ENCODE measurements at regions not wholly inside any gene's neighbourhood (a gene's known extent, or its start where the extent isn't known, plus 50 kb on each side); places are given as distances from the start of the nearest gene placed in this dataset.

DNA sequence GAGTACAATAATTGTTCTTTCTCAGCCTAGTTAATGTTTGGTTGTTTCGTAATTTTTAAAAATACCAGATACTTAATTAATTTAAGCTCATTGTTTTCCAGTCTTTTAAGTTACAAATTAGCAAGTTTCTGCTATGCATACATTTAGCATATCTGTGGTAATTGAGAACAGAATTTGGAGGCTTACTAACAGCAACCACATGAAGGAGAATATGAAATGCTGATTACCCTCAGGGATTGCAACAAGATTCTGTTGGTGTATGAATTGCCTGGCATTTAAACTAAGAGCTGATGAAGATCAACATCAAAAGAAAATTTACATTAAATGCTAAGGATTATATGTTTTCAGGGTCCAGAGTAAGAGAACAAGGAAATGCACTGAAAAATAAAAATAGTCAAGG lies 580.0 kb upstream of the INTU start:
- no peak for TF ChIP-seq ZNF274 (IDR thresholded peaks at IDR 0.05; ENCODE audit: insufficient read depth, insufficient read length)
- no peak for TF ChIP-seq EZH2 (IDR thresholded peaks at IDR 0.05; ENCODE audit: borderline replicate concordance, control insufficient read depth, low read depth, low read length)
- no peak for TF ChIP-seq DPF2 (IDR thresholded peaks at IDR 0.05)
- no peak for TF ChIP-seq SIN3A (IDR thresholded peaks at IDR 0.05; ENCODE audit: low read depth, low read length)
- TF ChIP-seq, protein P1, sequence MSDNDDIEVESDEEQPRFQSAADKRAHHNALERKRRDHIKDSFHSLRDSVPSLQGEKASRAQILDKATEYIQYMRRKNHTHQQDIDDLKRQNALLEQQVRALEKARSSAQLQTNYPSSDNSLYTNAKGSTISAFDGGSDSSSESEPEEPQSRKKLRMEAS (IDR thresholded peaks at IDR 0.05; ENCODE audit: low read depth, low read length) = no peak
- no peak for TF ChIP-seq ZNF24 (IDR thresholded peaks at IDR 0.05)
- TF ChIP-seq SP1 (IDR thresholded peaks at IDR 0.05; ENCODE audit: low read depth, low read length) = no peak
- TF ChIP-seq PAX8 (IDR thresholded peaks at IDR 0.05) = no peak
- RAD21 ChIA-PET (ENCODE audit: unreplicated experiment) = no interaction called here
- DNase-seq (ENCODE audit: low read depth, low spot score) (no peak), FAIRE-seq (no peak), ATAC-seq (no peak)
- H4K20me1 ChIP-seq (ENCODE audit: control insufficient read depth, insufficient read depth) = no peaks in the 10 kb centered on the region
- no peaks in the 10 kb centered on the region for H3K9me3 ChIP-seq (replicated peaks; ENCODE audit: control insufficient read depth, insufficient read depth, low read length)
- BruUV-seq (replicated peaks) = no TSS peak
- H3K4me3 ChIP-seq = no peak overlapping the region
- H3K4me1 ChIP-seq (ENCODE audit: control insufficient read depth, insufficient read depth, low read length) = no peaks in the 10 kb centered on the region
- no peak overlapping the region for H3K4me2 ChIP-seq (ENCODE audit: control insufficient read depth, insufficient read depth)
- H3K36me3 ChIP-seq (ENCODE audit: control insufficient read depth in 2 of 2, insufficient read depth in 2 of 2, low read length in 1 of 2) = no peaks in the 10 kb centered on the region
- WGBS (ENCODE audit: insufficient coverage, insufficient replicate concordance, low lambda C conversion rate, missing lambda C conversion rate) = 0% methylated on average over 1 of the region's 1 CpG
- no peak overlapping the region for H3K27ac ChIP-seq (ENCODE audit: control insufficient read depth, insufficient read depth)
- POLR2A ChIA-PET = no interaction called here
- intact Hi-C loops (cut with micrococcal nuclease; ENCODE audit: unreplicated experiment) = no loop called here
- no peak overlapping the region for H2AFZ ChIP-seq (ENCODE audit: control insufficient read depth, low read depth, low read length)
- CTCF ChIA-PET = no interaction called here
- SMC1A ChIA-PET (ENCODE audit: uncharacterized antibody, unreplicated experiment) = no interaction called here
- in situ Hi-C loops (cut with MboI) = no loop called here
- no peak overlapping the region for H3K9ac ChIP-seq (ENCODE audit: control insufficient read depth, insufficient read depth, low read length)
- no peaks in the 10 kb centered on the region for H3K27me3 ChIP-seq (replicated peaks in 1 of 2; ENCODE audit: control insufficient read depth in 2 of 2, insufficient read depth in 2 of 2, low read length in 1 of 2)
- no peaks in the 10 kb centered on the region for H3K79me2 ChIP-seq (ENCODE audit: control insufficient read depth, insufficient read depth, low read length)

DNA sequence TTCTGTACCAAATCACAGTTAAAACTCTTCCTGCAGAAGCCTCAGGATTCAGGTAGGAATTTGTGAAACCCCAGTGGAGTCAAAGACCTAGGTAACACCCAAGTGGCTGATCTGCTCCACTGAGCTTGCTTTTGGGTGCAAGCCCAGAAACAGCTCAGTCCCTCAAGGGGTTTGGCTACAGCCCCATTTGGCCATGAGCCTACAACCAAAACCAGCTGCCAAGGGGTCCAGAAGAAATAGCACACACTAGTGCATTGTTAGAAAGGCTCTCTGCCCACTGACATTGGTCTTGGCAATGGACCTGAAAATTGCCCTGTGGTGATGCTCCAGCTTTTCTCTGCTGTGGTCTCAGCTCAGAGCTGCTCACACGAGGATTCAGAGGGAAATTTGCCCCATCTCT lies 577.4 kb upstream of the INTU start:
- H3K36me3 ChIP-seq (ENCODE audit: control insufficient read depth in 2 of 2, insufficient read depth in 2 of 2, low read length in 1 of 2) = no peaks in the 10 kb centered on the region
- BruUV-seq (replicated peaks) = no TSS peak
- SMC1A ChIA-PET (ENCODE audit: uncharacterized antibody, unreplicated experiment) = no interaction called here
- no peak overlapping the region for H2AFZ ChIP-seq (ENCODE audit: control insufficient read depth, low read depth, low read length)
- CTCF ChIA-PET = no interaction called here
- H3K27ac ChIP-seq (ENCODE audit: control insufficient read depth, insufficient read depth) = no peak overlapping the region
- TF ChIP-seq SUZ12 (IDR thresholded peaks at IDR 0.05; ENCODE audit: unreplicated experiment) (no peak), ZNF384 (IDR thresholded peaks at IDR 0.05; ENCODE audit: borderline replicate concordance, low read depth, low read length) (no peak)
- no peaks in the 10 kb centered on the region for H3K9me3 ChIP-seq (replicated peaks; ENCODE audit: control insufficient read depth, insufficient read depth, low read length)
- no peaks in the 10 kb centered on the region for H3K79me2 ChIP-seq (ENCODE audit: control insufficient read depth, insufficient read depth, low read length)
- H3K4me2 ChIP-seq (ENCODE audit: control insufficient read depth, insufficient read depth) = no peak overlapping the region
- 0% methylated on average over 1 of the region's 1 CpG for WGBS (ENCODE audit: insufficient coverage, insufficient replicate concordance, low lambda C conversion rate, missing lambda C conversion rate)
- FAIRE-seq (no peak), DNase-seq (ENCODE audit: low read depth, low spot score) (no peak), ATAC-seq (no peak)
- no peak overlapping the region for H3K4me3 ChIP-seq
- H3K4me1 ChIP-seq (ENCODE audit: control insufficient read depth, insufficient read depth, low read length) = no peaks in the 10 kb centered on the region
- no peak overlapping the region for H3K9ac ChIP-seq (ENCODE audit: control insufficient read depth, insufficient read depth, low read length)
- H3K27me3 ChIP-seq (replicated peaks in 1 of 2; ENCODE audit: control insufficient read depth in 2 of 2, insufficient read depth in 2 of 2, low read length in 1 of 2) = no peaks in the 10 kb centered on the region
- intact Hi-C loops (cut with micrococcal nuclease; ENCODE audit: unreplicated experiment) = no loop called here
- no peaks in the 10 kb centered on the region for H4K20me1 ChIP-seq (ENCODE audit: control insufficient read depth, insufficient read depth)
- POLR2A ChIA-PET = no interaction called here
- RAD21 ChIA-PET (ENCODE audit: unreplicated experiment) = no interaction called here
- in situ Hi-C loops (cut with MboI) = no loop called here
